ENCODE measurements at regions not wholly inside any gene's neighbourhood (a gene's known extent, or its start where the extent isn't known, plus 50 kb on each side); places are given as distances from the start of the nearest gene placed in this dataset.
"Not testable (repeated sequence)": the region's sequence is repeated elsewhere in the genome, so short reads cannot be mapped to it uniquely, and the experiment has no call there.

- DNase-seq (ENCODE audit: low read depth in 2 of 2): no peak
Measured at GRCh38 chr1:208465786-208466590, 221.8 kb upstream of the PLXNA2 start.

GRCh38 chr1:208467151-208467780 is 223.1 kb upstream of the PLXNA2 start:
- no peak for DNase-seq (ENCODE audit: low read depth in 2 of 2)

- no peak for DNase-seq (ENCODE audit: low read depth in 2 of 2)
Measured at GRCh38 chr1:208475449-208475848, 231.3 kb upstream of the PLXNA2 start.

- DNase-seq (ENCODE audit: low read depth in 2 of 2): no peak
Measured at GRCh38 chr1:208475951-208476845, 232.0 kb upstream of the PLXNA2 start.

- no peak for DNase-seq (ENCODE audit: low read depth in 2 of 2)
Measured at GRCh38 chr1:208476846-208477170, 232.6 kb upstream of the PLXNA2 start.

GRCh38 chr1:208479435-208479834 is 235.3 kb upstream of the PLXNA2 start:
- DNase-seq (ENCODE audit: low read depth in 2 of 2): no peak

- DNase-seq (ENCODE audit: low read depth in 2 of 2): no peak
Measured at GRCh38 chr1:208485512-208485911, 241.3 kb upstream of the PLXNA2 start.

GRCh38 chr1:208486677-208487076 is 242.5 kb upstream of the PLXNA2 start:
- DNase-seq (ENCODE audit: low read depth in 2 of 2): no peak

- DNase-seq (ENCODE audit: low read depth in 2 of 2): not testable (repeated sequence)
Measured at GRCh38 chr1:208488432-208488831, 244.2 kb upstream of the PLXNA2 start.

- no peak for DNase-seq (ENCODE audit: low read depth in 2 of 2)
Measured at GRCh38 chr1:208496467-208497371, 252.5 kb upstream of the PLXNA2 start.

- DNase-seq (ENCODE audit: low read depth in 2 of 2): no peak
Measured at GRCh38 chr1:208497866-208498541, 253.8 kb upstream of the PLXNA2 start.

GRCh38 chr1:208499026-208499425 is 254.8 kb upstream of the PLXNA2 start:
- DNase-seq (ENCODE audit: low read depth in 2 of 2): no peak

- DNase-seq (ENCODE audit: low read depth in 2 of 2): no peak
Measured at GRCh38 chr1:208499601-208500000, 255.4 kb upstream of the PLXNA2 start.

GRCh38 chr1:208500375-208500774 is 256.2 kb upstream of the PLXNA2 start:
- no peak for DNase-seq (ENCODE audit: low read depth in 2 of 2)

GRCh38 chr1:208501542-208501941 is 257.4 kb upstream of the PLXNA2 start:
- DNase-seq (ENCODE audit: low read depth in 2 of 2): no peak

- no peak for DNase-seq (ENCODE audit: low read depth in 2 of 2)
Measured at GRCh38 chr1:208503787-208504186, 259.6 kb upstream of the PLXNA2 start.

GRCh38 chr1:208506812-208507211 is 262.6 kb upstream of the PLXNA2 start:
- DNase-seq (ENCODE audit: low read depth in 2 of 2): no peak

- DNase-seq (ENCODE audit: low read depth in 2 of 2): no peak
Measured at GRCh38 chr1:208509072-208509471, 264.9 kb upstream of the PLXNA2 start.

GRCh38 chr1:208510192-208510952 is 266.2 kb upstream of the PLXNA2 start:
- no peak for DNase-seq (ENCODE audit: low read depth in 2 of 2)

- no peak for DNase-seq (ENCODE audit: low read depth in 2 of 2)
Measured at GRCh38 chr1:208511242-208511860, 267.2 kb upstream of the PLXNA2 start.
